OCI-LY1 (cell line): ENCODE measurements at regions not wholly inside any gene's neighbourhood (a gene's known extent, or its start where the extent isn't known, plus 50 kb on each side); places are given as distances from the start of the nearest gene placed in this dataset.

Experiments used
- H2AFZ ChIP-seq: fragments of 200-600 bp; sonication (generic), shearing (Covaris generic); 2 replicates; pipeline ENCODE4 v1.6.0; 2014; ENCODE audit warnings: antibody characterized with exemption, mild to moderate bottlenecking, low read length
- H3F3A ChIP-seq: fragments of 200-600 bp; sonication (generic), shearing (Covaris generic); 2 replicates; pipeline ENCODE4 v1.6.0; 2014; ENCODE audit warnings: mild to moderate bottlenecking, antibody characterized with exemption, low read length, moderate library complexity; ENCODE audit not compliant: insufficient read depth
- H3K27ac ChIP-seq: fragments of 200-600 bp; sonication (generic); 2 replicates; pipeline ENCODE4 v1.5.1; 2014; ENCODE audit warnings: low read length, mixed run types, mild to moderate bottlenecking, low read depth; ENCODE audit not compliant: poor library complexity, severe bottlenecking
- H3K27me3 ChIP-seq: fragments of 200-600 bp; sonication (generic); 2 replicates; pipeline ENCODE4 v1.6.0; 2014; ENCODE audit warnings: antibody characterized with exemption, mild to moderate bottlenecking, low read length, moderate library complexity; ENCODE audit not compliant: insufficient read depth
- H3K36me3 ChIP-seq: fragments of 200-600 bp; sonication (generic); 2 replicates; pipeline ENCODE4 v1.6.1; 2014; ENCODE audit warnings: mild to moderate bottlenecking, antibody characterized with exemption, low read length, moderate library complexity, mixed read lengths; ENCODE audit not compliant: insufficient read depth
- H3K4me1 ChIP-seq: fragments of 200-600 bp; sonication (generic); 2 replicates; pipeline ENCODE4 v1.5.1; 2014; ENCODE audit warnings: mild to moderate bottlenecking, low read length, moderate library complexity; ENCODE audit not compliant: insufficient read depth, severe bottlenecking
- H3K4me2 ChIP-seq: fragments of 200-600 bp; sonication (generic), shearing (Covaris generic); 2 replicates; pipeline ENCODE4 v1.6.1; 2014; ENCODE audit warnings: low read length
- H3K4me3 ChIP-seq: fragments of 200-600 bp; sonication (generic); 2 replicates; pipeline ENCODE4 v1.5.1; 2014; ENCODE audit warnings: low read length, low read depth, mild to moderate bottlenecking, mixed read lengths; ENCODE audit not compliant: poor library complexity, severe bottlenecking
- H3K79me2 ChIP-seq: fragments of 200-600 bp; shearing (Covaris generic); 2 replicates; pipeline ENCODE4 v1.6.1; 2016; ENCODE audit warnings: mixed run types, low read length, mixed read lengths; ENCODE audit not compliant: insufficient read depth
- H3K9ac ChIP-seq: fragments of 200-600 bp; sonication (generic), shearing (Covaris generic); 2 replicates; pipeline ENCODE4 v1.6.1; 2014; ENCODE audit warnings: mild to moderate bottlenecking, low read length, mixed read lengths
- H3K9me2 ChIP-seq: fragments of 200-600 bp; sonication (generic), shearing (Covaris generic); 2 replicates; pipeline ENCODE4 v1.6.1; 2014; ENCODE audit warnings: low read depth, mild to moderate bottlenecking, low read length, mixed read lengths
- H3K9me3 ChIP-seq: fragments of 200-600 bp; shearing (Covaris generic); 2 replicates; pipeline ENCODE4 v1.6.1; 2014; ENCODE audit warnings: low read length, mixed read lengths
- H4K20me1 ChIP-seq: fragments of 200-600 bp; sonication (generic), shearing (Covaris generic); 2 replicates; pipeline ENCODE4 v1.6.0; 2016; ENCODE audit warnings: mild to moderate bottlenecking, low read length; ENCODE audit not compliant: insufficient read depth
- EZH2 ChIP-seq: fragments of 200-600 bp; sonication (generic), shearing (Covaris generic); IDR thresholded peaks from 2 replicates; pipeline ENCODE4 v1.8.0; 2017; ENCODE audit warnings: borderline replicate concordance, mixed run types, mild to moderate bottlenecking, antibody characterized with exemption, low read length, moderate library complexity, mixed read lengths
- TF ChIP-seq, protein P1 (sequence below): fragments of 200-600 bp; sonication (generic), shearing (Covaris generic); IDR thresholded peaks from 2 replicates; pipeline ENCODE4 v1.5.1; 2017; ENCODE audit warnings: mild to moderate bottlenecking, antibody characterized with exemption, low read length, moderate library complexity, mixed read lengths

DNA sequence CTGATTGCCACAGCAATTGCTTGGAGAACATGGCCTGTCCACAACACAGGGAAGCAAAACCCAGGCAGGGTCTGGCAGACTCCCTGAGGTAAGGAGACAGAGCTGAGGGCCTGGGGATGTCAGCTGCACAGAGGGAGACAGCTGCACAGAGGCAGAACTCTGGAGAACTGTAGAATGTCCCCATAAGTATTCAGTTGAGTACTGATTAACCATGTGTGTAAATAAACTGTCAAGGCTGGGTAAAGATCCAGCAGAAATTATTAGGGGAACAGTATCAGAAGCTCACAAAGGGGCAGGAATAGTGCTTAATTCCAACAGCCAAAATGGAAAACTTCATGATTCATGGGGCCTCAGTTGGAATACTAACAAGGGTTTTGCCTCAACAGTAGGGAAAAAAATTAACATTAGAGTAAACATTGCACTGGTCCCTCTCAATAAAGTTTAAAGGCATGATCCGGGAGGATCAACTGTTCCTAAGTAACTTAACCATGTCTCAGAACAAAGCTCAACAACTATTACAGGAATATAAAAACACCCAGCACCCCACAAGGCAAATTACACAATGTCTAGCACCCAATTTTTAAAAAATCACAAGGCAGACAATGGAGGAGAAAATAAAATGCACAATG is 201.3 kb upstream of the RASSF8 start:
- H3K36me3 ChIP-seq, result no peaks in the 10 kb centered on the region
- H3K4me1 ChIP-seq, result no peaks in the 10 kb centered on the region
- no peaks in the 10 kb centered on the region for H3K9me3 ChIP-seq

DNA sequence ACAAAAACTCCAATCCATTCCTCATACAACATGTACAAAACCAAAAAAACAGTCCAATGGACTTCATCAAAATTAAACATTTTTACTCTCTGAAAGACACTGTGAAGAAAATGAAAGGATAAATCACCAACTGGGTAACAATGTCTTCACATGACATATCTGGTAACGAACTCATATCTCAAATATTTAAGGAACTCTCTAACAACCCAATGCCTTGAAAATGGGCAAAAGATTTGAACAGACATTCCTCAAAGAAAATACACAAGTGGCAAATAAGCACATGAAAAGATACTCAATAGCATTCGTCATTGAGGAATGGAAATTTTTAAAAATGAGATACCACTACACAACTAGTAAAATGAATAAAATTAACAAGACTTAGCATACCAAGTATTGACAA is 198.7 kb upstream of the RASSF8 start:
- Histone ChIP-seq H3K4me2 (no peak overlapping the region), H3K36me3 (no peaks in the 10 kb centered on the region), H3K4me1 (no peaks in the 10 kb centered on the region), H3K9me2 (no peaks in the 10 kb centered on the region), H3K9ac (no peak overlapping the region), H3F3A (no peaks in the 10 kb centered on the region), H4K20me1 (no peaks in the 10 kb centered on the region), H3K79me2 (no peaks in the 10 kb centered on the region), H2AFZ (no peak overlapping the region), H3K27ac (no peak overlapping the region), H3K4me3 (no peak overlapping the region), H3K9me3 (no peaks in the 10 kb centered on the region), H3K27me3 (no peaks in the 10 kb centered on the region)
- TF ChIP-seq, protein P1, sequence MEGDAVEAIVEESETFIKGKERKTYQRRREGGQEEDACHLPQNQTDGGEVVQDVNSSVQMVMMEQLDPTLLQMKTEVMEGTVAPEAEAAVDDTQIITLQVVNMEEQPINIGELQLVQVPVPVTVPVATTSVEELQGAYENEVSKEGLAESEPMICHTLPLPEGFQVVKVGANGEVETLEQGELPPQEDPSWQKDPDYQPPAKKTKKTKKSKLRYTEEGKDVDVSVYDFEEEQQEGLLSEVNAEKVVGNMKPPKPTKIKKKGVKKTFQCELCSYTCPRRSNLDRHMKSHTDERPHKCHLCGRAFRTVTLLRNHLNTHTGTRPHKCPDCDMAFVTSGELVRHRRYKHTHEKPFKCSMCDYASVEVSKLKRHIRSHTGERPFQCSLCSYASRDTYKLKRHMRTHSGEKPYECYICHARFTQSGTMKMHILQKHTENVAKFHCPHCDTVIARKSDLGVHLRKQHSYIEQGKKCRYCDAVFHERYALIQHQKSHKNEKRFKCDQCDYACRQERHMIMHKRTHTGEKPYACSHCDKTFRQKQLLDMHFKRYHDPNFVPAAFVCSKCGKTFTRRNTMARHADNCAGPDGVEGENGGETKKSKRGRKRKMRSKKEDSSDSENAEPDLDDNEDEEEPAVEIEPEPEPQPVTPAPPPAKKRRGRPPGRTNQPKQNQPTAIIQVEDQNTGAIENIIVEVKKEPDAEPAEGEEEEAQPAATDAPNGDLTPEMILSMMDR, result no peak
- TF ChIP-seq EZH2, result no peak

More for the DNA sequence above, 201.3 kb upstream of the RASSF8 start:
- Histone ChIP-seq H3K4me2 (no peak overlapping the region), H3K79me2 (no peaks in the 10 kb centered on the region), H3F3A (no peaks in the 10 kb centered on the region), H3K9ac (no peak overlapping the region), H3K9me2 (no peaks in the 10 kb centered on the region), H2AFZ (no peak overlapping the region), H3K27ac (no peak overlapping the region), H3K4me3 (no peak overlapping the region), H4K20me1 (no peaks in the 10 kb centered on the region), H3K27me3 (no peaks in the 10 kb centered on the region)
- TF ChIP-seq, protein P1, result no peak
- TF ChIP-seq EZH2, result no peak

DNA sequence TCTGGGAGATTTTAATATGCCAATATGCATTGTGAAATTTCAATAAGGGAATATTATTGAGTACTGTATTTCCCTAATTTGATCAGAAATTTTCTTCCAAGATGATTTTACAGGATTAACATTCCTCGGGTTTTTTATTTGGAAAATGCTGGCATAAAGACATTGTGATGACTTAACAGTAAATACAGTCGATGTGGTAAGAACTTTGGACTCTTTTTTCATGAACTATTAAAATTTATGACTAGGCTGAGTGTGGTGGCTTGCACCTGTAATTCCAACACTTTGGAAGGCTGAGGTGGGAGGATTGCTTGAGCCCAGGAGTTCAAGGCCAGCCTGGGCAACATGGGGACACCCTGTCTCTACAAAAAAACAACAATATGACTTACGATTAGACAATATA is 197.1 kb upstream of the RASSF8 start:
- Histone ChIP-seq H3K4me1 (no peaks in the 10 kb centered on the region), H3K36me3 (no peaks in the 10 kb centered on the region), H3K27ac (no peak overlapping the region), H4K20me1 (no peaks in the 10 kb centered on the region), H3K4me3 (no peak overlapping the region), H3K9me3 (no peaks in the 10 kb centered on the region), H3K9me2 (no peaks in the 10 kb centered on the region), H3K4me2 (no peak overlapping the region), H3K27me3 (no peaks in the 10 kb centered on the region), H3K9ac (no peak overlapping the region), H3F3A (no peaks in the 10 kb centered on the region), H3K79me2 (no peaks in the 10 kb centered on the region), H2AFZ (no peak overlapping the region)
- TF ChIP-seq EZH2, result no peak
- TF ChIP-seq, protein P1, result no peak
